HEK293T (cell line): ENCODE measurements at regions not wholly inside any gene's neighbourhood (a gene's known extent, or its start where the extent isn't known, plus 50 kb on each side); places are given as distances from the start of the nearest gene placed in this dataset.

Experiments
- BHLHE40 ChIP-seq: fragments of 450-650 bp; IDR thresholded peaks from 2 replicates; pipeline ENCODE4 v1.6.1; 2016; ENCODE audit warnings: mild to moderate bottlenecking, moderate library complexity, borderline replicate concordance
- CTBP1 ChIP-seq: fragments of 450-650 bp; IDR thresholded peaks from 2 replicates; pipeline ENCODE4 v1.6.1; 2016; ENCODE audit warnings: borderline replicate concordance
- ELF4 ChIP-seq: fragments of 450-650 bp; IDR thresholded peaks from 2 replicates; pipeline ENCODE4 v1.6.1; 2017; ENCODE audit warnings: antibody characterized with exemption
- FOXK2 ChIP-seq: fragments of 450-650 bp; IDR thresholded peaks from 2 replicates; pipeline ENCODE4 v1.6.1; 2016; ENCODE audit warnings: mild to moderate bottlenecking
- HDGF ChIP-seq: fragments of 450-650 bp; IDR thresholded peaks from 2 replicates; pipeline ENCODE4 v1.6.1; 2017; ENCODE audit warnings: antibody characterized with exemption, borderline replicate concordance
- LEF1 ChIP-seq: fragments of 450-650 bp; IDR thresholded peaks from 2 replicates; pipeline ENCODE4 v1.6.1; 2017; ENCODE audit warnings: mild to moderate bottlenecking, borderline replicate concordance
- NFRKB ChIP-seq: fragments of 450-650 bp; IDR thresholded peaks from 2 replicates; pipeline ENCODE4 v1.6.1; 2016; ENCODE audit warnings: mild to moderate bottlenecking, moderate library complexity
- SP1 ChIP-seq: fragments of 450-650 bp; IDR thresholded peaks from 2 replicates; pipeline ENCODE4 v1.6.1; 2017
- SUZ12 ChIP-seq: fragments of 450-650 bp; IDR thresholded peaks from 2 replicates; pipeline ENCODE4 v1.6.1; 2016; ENCODE audit warnings: mild to moderate bottlenecking
- ZNF384 ChIP-seq: fragments of 450-650 bp; IDR thresholded peaks from 2 replicates; pipeline ENCODE4 v1.6.1; 2016

DNA sequence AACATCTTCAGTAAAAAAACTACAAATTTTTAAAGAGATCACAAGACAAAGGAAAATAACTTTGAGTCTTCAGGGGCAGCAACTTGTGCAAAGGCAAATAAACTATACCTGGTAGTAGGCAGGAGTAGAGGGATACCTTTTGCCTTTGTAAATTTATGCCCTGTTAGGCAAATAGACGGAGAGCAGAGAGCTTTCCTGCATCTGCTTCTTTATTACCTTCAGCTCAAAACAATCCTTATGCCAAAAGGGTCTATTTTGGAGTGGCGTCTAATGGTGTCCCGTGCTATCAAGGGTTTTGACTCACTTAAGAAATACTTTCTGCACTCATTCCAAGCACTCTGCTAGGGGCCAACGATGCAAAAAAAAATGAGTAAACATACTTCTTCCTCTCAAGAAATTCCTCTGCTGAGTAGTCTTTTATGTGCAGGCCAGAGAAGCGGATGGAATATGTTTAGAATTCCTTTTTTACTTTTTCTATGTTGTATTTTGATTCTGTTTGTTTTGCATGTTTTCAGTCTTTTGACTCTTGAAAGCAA, 131.9 kb downstream of the ANXA5 start:
- TF ChIP-seq SUZ12 (no peak), HDGF (no peak), SP1 (no peak), LEF1 (no peak), ZNF384 (no peak), BHLHE40 (no peak), NFRKB (no peak), FOXK2 (no peak), CTBP1 (no peak), ELF4 (no peak)
